K562 (cell line): ENCODE measurements at regions not wholly inside any gene's neighbourhood (a gene's known extent, or its start where the extent isn't known, plus 50 kb on each side); places are given as distances from the start of the nearest gene placed in this dataset.

ENCODE experiments used
- ATAC-seq: fragments of 200-7000 bp; cut with Tn5 transposase; 3 replicates; pipeline ENCODE4 v1.9.1; 2020; ENCODE audit warnings: moderate library complexity
- BruUV-seq: library from RNA; stranded (reverse); fragments of 400-500 nt; replicated peaks from 2 replicates; lab custom pipeline; 2021; lab: Mats Ljungman, UMichigan
- CTCF ChIA-PET: fragments of 300-600 bp; formaldehyde crosslinking; extraction: SDS; loops from one replicate; lab custom pipeline; 2021; ENCODE audit warnings: low intra/inter-chr PET ratio; lab: Yijun Ruan, JAX
- POLR2A ChIA-PET: fragments of 300-600, 350-650 bp; sonication (Branson Sonifier 250); formaldehyde crosslinking; extraction: SDS; loops from one replicate; lab custom pipeline; 2021; ENCODE audit warnings: antibody characterized with exemption, inconsistent platforms; lab: Yijun Ruan, JAX
- DNase-seq, 4 experiments: peaks; one replicate each; pipeline versions ENCODE4 v3.0.0 to v3.0.0-alpha.2; 2011 to 2018; ENCODE audit warnings: low spot score in 3 of 4, mixed read lengths in 3 of 4; ENCODE audit errors: extremely low read depth in 1 of 4
- FAIRE-seq: peaks from 2 replicates; lab custom pipeline; 2011; peaks lifted over from hg19 to GRCh38; lab: Jason Lieb, UNC
- H2AFZ ChIP-seq: 2 replicates; pipeline ENCODE4 v1.6.0; 2011; ENCODE audit warnings: low read depth, low read length, control low read depth, inconsistent platforms
- H3K27ac ChIP-seq: fragments of 200-600 bp; 3 replicates; pipeline ENCODE4 v1.8.0; 2011; ENCODE audit warnings: low read depth, mild to moderate bottlenecking, control low read depth, inconsistent platforms, low read length, moderate library complexity, mixed read lengths; ENCODE audit errors: extremely low read depth
- H3K27me3 ChIP-seq, 2 experiments: fragments of 300-600 bp in 1 of 2; 2 replicates in 1 of 2; 3 replicates in 1 of 2; pipeline versions ENCODE4 v1.6.0 to v1.8.0; 2011; ENCODE audit warnings: inconsistent platforms in 2 of 2, low read length in 2 of 2, mild to moderate bottlenecking in 1 of 2, mixed read lengths in 1 of 2, moderate library complexity in 1 of 2; ENCODE audit not compliant: control insufficient read depth in 2 of 2, insufficient read depth in 2 of 2
- H3K36me3 ChIP-seq: fragments of 300-600 bp; 3 replicates; pipeline ENCODE4 v1.8.0; 2011; ENCODE audit warnings: mild to moderate bottlenecking, low read length, inconsistent platforms; ENCODE audit not compliant: control insufficient read depth, insufficient read depth
- H3K4me1 ChIP-seq, 2 experiments: fragments of 200-600 bp in 1 of 2; replicated peaks in 1 of 2; 2 replicates in 1 of 2; 3 replicates in 1 of 2; pipeline versions ENCODE4 v1.5.1 to v1.8.0; 2011; ENCODE audit warnings: inconsistent platforms in 2 of 2, low read length in 2 of 2, mild to moderate bottlenecking in 1 of 2, mixed read lengths in 1 of 2, moderate library complexity in 1 of 2; ENCODE audit not compliant: control insufficient read depth in 2 of 2, insufficient read depth in 2 of 2
- H3K4me2 ChIP-seq: 2 replicates; pipeline ENCODE4 v1.6.1; 2011; ENCODE audit warnings: low read length, control low read depth, inconsistent platforms, mixed read lengths; ENCODE audit not compliant: insufficient read depth
- H3K4me3 ChIP-seq: fragments of 200-600 bp; sonication (generic), shearing (Covaris generic); 2 replicates; pipeline ENCODE4 v1.5.1; 2016; ENCODE audit warnings: control low read depth, inconsistent platforms
- H3K79me2 ChIP-seq: fragments of 200-600 bp; 3 replicates; pipeline ENCODE4 v1.8.0; 2011; ENCODE audit warnings: low read length, inconsistent platforms; ENCODE audit not compliant: control insufficient read depth, insufficient read depth
- H3K9ac ChIP-seq, 2 experiments: 2 replicates each; pipeline versions ENCODE4 v1.6.0 to v1.6.1; 2011; ENCODE audit warnings: low read depth in 2 of 2, low read length in 2 of 2, control low read depth in 1 of 2, inconsistent platforms in 1 of 2, mild to moderate bottlenecking in 1 of 2, mixed read lengths in 1 of 2; ENCODE audit not compliant: insufficient read depth in 1 of 2
- H3K9me1 ChIP-seq: one replicate; pipeline ENCODE4 v1.6.0; 2011; ENCODE audit warnings: inconsistent platforms, mild to moderate bottlenecking, low read length, moderate library complexity; ENCODE audit not compliant: control insufficient read depth, insufficient read depth
- H3K9me3 ChIP-seq: replicated peaks from 2 replicates; pipeline ENCODE4 v1.5.1; 2011; ENCODE audit warnings: low read depth, low read length, inconsistent platforms; ENCODE audit not compliant: control insufficient read depth, insufficient read depth
- H4K20me1 ChIP-seq: replicated peaks from 2 replicates; pipeline ENCODE4 v1.6.1; 2011; ENCODE audit warnings: low read length, inconsistent platforms, mixed read lengths; ENCODE audit not compliant: control insufficient read depth, insufficient read depth
- ATF4 ChIP-seq: fragments of 450-650 bp; formaldehyde crosslinking; IDR thresholded peaks from 2 replicates; pipeline ENCODE4 v1.4.0; 2022; ENCODE audit warnings: mild to moderate bottlenecking, moderate library complexity
- CAMTA2 ChIP-seq: fragments of 250-450 bp; sonication (Bioruptor Pico); conservative IDR thresholded peaks from 2 replicates; pipeline ENCODE4 v1.5.1; 2022
- HDAC1 ChIP-seq, 2 experiments: fragments of 450-650 bp; IDR thresholded peaks; 2 replicates each; pipeline ENCODE4 v1.6.1; 2016 to 2017; ENCODE audit warnings: inconsistent platforms in 1 of 2, mild to moderate bottlenecking in 1 of 2, moderate library complexity in 1 of 2
- HNRNPL ChIP-seq: fragments of 200-400 bp; formaldehyde crosslinking; IDR thresholded peaks from 2 replicates; pipeline ENCODE4 v1.6.1; 2017; ENCODE audit warnings: low read depth, mild to moderate bottlenecking, low read length
- PCBP1 ChIP-seq: fragments of 200-400 bp; formaldehyde crosslinking; IDR thresholded peaks from 2 replicates; pipeline ENCODE4 v1.6.1; 2018; ENCODE audit warnings: mild to moderate bottlenecking, low read depth, low read length; ENCODE audit not compliant: poor library complexity, severe bottlenecking
- SMC3 ChIP-seq: conservative IDR thresholded peaks from 2 replicates; pipeline ENCODE4 v1.6.1; 2011; ENCODE audit warnings: low read depth, low read length, improper control_type of control experiment; ENCODE audit not compliant: insufficient read depth
- TAF15 ChIP-seq: fragments of 200-400 bp; formaldehyde crosslinking; IDR thresholded peaks from 2 replicates; pipeline ENCODE4 v1.6.1; 2017; ENCODE audit warnings: mild to moderate bottlenecking, low read depth, low read length, moderate library complexity
- TAF9B ChIP-seq: fragments of 450-650 bp; IDR thresholded peaks from 2 replicates; pipeline ENCODE4 v1.6.1; 2018; ENCODE audit warnings: mild to moderate bottlenecking; ENCODE audit not compliant: partially characterized antibody
- TEAD4 ChIP-seq, 2 experiments: sonication (generic) in 1 of 2; formaldehyde crosslinking in 1 of 2; IDR thresholded peaks; 2 replicates each; pipeline versions ENCODE4 v1.6.1 to v1.8.0; 2012 to 2022; ENCODE audit warnings: borderline replicate concordance in 1 of 2, inconsistent platforms in 1 of 2, low read length in 1 of 2, mild to moderate bottlenecking in 1 of 2, missing genetic modification reagents in 1 of 2
- ZBTB12 ChIP-seq: fragments of 250-450 bp; sonication (Bioruptor Pico); IDR thresholded peaks from 2 replicates; pipeline ENCODE4 v1.4.0; 2020
- ZEB2 ChIP-seq: fragments of 450-650 bp; IDR thresholded peaks from 2 replicates; pipeline ENCODE4 v1.6.1; 2016
- ZNF217 ChIP-seq: sonication (generic); formaldehyde crosslinking; IDR thresholded peaks from 2 replicates; pipeline ENCODE4 v1.8.0; 2022; ENCODE audit warnings: mild to moderate bottlenecking, missing genetic modification reagents
- ZNF232 ChIP-seq: sonication (generic); formaldehyde crosslinking; IDR thresholded peaks from 2 replicates; pipeline ENCODE4 v1.8.0; 2022; ENCODE audit warnings: mild to moderate bottlenecking, missing genetic modification reagents
- ZNF263 ChIP-seq: sonication (generic); formaldehyde crosslinking; IDR thresholded peaks from 2 replicates; pipeline ENCODE4 v1.8.0; 2022; ENCODE audit warnings: mild to moderate bottlenecking, missing genetic modification reagents, borderline replicate concordance
- ZNF384 ChIP-seq: IDR thresholded peaks from 2 replicates; pipeline ENCODE4 v1.6.1; 2012; ENCODE audit warnings: low read depth, low read length, improper control_type of control experiment
- ZNF445 ChIP-seq: fragments of 250-450 bp; sonication (Bioruptor Pico); IDR thresholded peaks from 2 replicates; pipeline ENCODE4 v1.4.0; 2020; ENCODE audit warnings: low read depth, mild to moderate bottlenecking, moderate library complexity
- ZNF584 ChIP-seq: fragments of 200-800 bp; sonication (Bioruptor generic); IDR thresholded peaks from 2 replicates; pipeline ENCODE4 v1.6.1; 2016; ENCODE audit warnings: low read depth, mild to moderate bottlenecking, missing genetic modification characterization, missing compliant biosample characterization
- in situ Hi-C: fragments of 300-500 bp; cut with MboI; formaldehyde crosslinking; loops from 4 replicates; pipeline ENCODE4 v1.15.0; 2018; ENCODE audit warnings: inconsistent platforms, mixed read lengths
- intact Hi-C: fragments of 100-400 bp; cut with micrococcal nuclease; formaldehyde crosslinking; loops from 2 replicates; pipeline ENCODE4 v1.14.2; 2022
- TF ChIP-seq, protein P1 (sequence below), 2 experiments: fragments of 450-650 bp in 1 of 2; sonication (generic) in 1 of 2; formaldehyde crosslinking in 1 of 2; IDR thresholded peaks in 1 of 2; conservative IDR thresholded peaks in 1 of 2; 2 replicates each; pipeline versions ENCODE4 v1.6.1 to v1.8.1; 2016 to 2023; ENCODE audit warnings: mild to moderate bottlenecking in 2 of 2, moderate library complexity in 2 of 2, inconsistent platforms in 1 of 2, missing genetic modification reagents in 1 of 2
- TF ChIP-seq, protein P2 (sequence below): fragments of 250-450 bp; sonication (Bioruptor Pico); IDR thresholded peaks from 2 replicates; pipeline ENCODE4 v1.5.0; 2021

- TF ChIP-seq ZBTB12 (CRISPR knock-in tag) (no peak), ZEB2 (no peak)
Observed at GRCh38 chr5:153404747-153405146, 85.7 kb upstream of the GRIA1 start (continued).

DNA sequence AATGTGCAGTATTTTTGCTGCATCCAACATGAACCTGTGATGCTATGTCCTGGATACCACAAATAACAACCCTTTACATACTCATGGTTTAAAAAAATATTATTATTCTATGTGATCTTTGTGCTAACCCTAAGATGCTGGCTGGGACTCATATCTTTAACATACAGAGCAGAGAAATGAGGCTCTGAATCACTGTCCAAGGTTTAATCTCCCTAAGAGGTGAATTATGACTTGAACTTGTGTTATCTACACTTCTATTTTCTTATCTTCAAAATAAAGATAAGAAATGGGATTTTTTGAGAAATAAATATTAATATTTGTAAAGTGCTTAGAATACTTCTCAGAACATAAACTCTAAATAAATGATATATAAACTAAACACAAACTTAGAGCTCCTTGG, 68.8 kb upstream of the GRIA1 start:
- no peak for ATAC-seq
- no peak overlapping the region for H3K27ac ChIP-seq
- no peaks in the 10 kb centered on the region for H3K27me3 ChIP-seq
- no peak overlapping the region for H2AFZ ChIP-seq
- no peak overlapping the region for H3K9ac ChIP-seq
- H3K36me3 ChIP-seq, result no peaks in the 10 kb centered on the region
- no peaks in the 10 kb centered on the region for H3K9me1 ChIP-seq
- in situ Hi-C loops, result no loop called here
- FAIRE-seq, result no peak
- no peaks in the 10 kb centered on the region for H4K20me1 ChIP-seq
- H3K4me2 ChIP-seq, result no peak overlapping the region
- no TSS peak for BruUV-seq
- ChIA-PET CTCF (no interaction called here), POLR2A (no interaction called here)
- no peaks in the 10 kb centered on the region for H3K9me3 ChIP-seq
- no peak overlapping the region for H3K4me3 ChIP-seq
- H3K79me2 ChIP-seq, result no peaks in the 10 kb centered on the region
- DNase-seq, result no peak
- intact Hi-C loops, result no loop called here
- no peaks in the 10 kb centered on the region for H3K4me1 ChIP-seq
- TF ChIP-seq HNRNPL (no peak), TAF9B (no peak), CAMTA2 (CRISPR knock-in tag) (no peak), ZNF232 (CRISPR knock-in tag) (no peak), ATF4 (CRISPR knock-in tag) (no peak), ZNF217 (CRISPR knock-in tag) (no peak), SMC3 (no peak), ZNF384 (no peak), TAF15 (no peak), HDAC1 (IDR thresholded peaks at IDR 0.05) (no peak), TEAD4 (IDR thresholded peaks at IDR 0.05; ENCODE audit: low read length) (no peak), TEAD4 (CRISPR knock-in tag; IDR thresholded peaks at IDR 0.05; ENCODE audit: borderline replicate concordance) (no peak), ZNF263 (CRISPR knock-in tag) (no peak), ZNF445 (CRISPR knock-in tag) (no peak), ZNF584 (CRISPR knock-in tag) (no peak), PCBP1 (no peak)
- TF ChIP-seq, protein P1, sequence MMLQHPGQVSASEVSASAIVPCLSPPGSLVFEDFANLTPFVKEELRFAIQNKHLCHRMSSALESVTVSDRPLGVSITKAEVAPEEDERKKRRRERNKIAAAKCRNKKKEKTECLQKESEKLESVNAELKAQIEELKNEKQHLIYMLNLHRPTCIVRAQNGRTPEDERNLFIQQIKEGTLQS (IDR thresholded peaks at IDR 0.05), result no peak
- TF ChIP-seq, protein P1 (CRISPR knock-in tag; conservative IDR thresholded peaks at IDR 0.05), result no peak
- TF ChIP-seq, protein P2, sequence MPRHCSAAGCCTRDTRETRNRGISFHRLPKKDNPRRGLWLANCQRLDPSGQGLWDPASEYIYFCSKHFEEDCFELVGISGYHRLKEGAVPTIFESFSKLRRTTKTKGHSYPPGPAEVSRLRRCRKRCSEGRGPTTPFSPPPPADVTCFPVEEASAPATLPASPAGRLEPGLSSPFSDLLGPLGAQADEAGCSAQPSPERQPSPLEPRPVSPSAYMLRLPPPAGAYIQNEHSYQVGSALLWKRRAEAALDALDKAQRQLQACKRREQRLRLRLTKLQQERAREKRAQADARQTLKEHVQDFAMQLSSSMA (CRISPR knock-in tag), result no peak
